PC-3 (cell line): ENCODE measurements at regions not wholly inside any gene's neighbourhood (a gene's known extent, or its start where the extent isn't known, plus 50 kb on each side); places are given as distances from the start of the nearest gene placed in this dataset.

Source experiments
- ATAC-seq: fragments of 200-7000 bp; cut with Tn5 transposase; 2 replicates; pipeline ENCODE4 v1.9.1; 2020; ENCODE audit warnings: mild to moderate bottlenecking, moderate library complexity
- BruUV-seq: library from RNA; stranded (reverse); fragments of 400-500 nt; replicated peaks from 2 replicates; lab custom pipeline; 2021; lab: Mats Ljungman, UMichigan
- CTCF ChIA-PET: fragments of 300-600 bp; sonication (Branson Sonifier 250); formaldehyde crosslinking; loops from one replicate; lab custom pipeline; 2022; ENCODE audit warnings: antibody characterized with exemption; lab: Charles Lee
- POLR2A ChIA-PET: fragments of 300-600 bp; sonication (Branson Sonifier 250); formaldehyde crosslinking; loops from one replicate; lab custom pipeline; 2022; ENCODE audit warnings: antibody characterized with exemption; ENCODE audit not compliant: unreplicated experiment; lab: Charles Lee
- DNase-seq: peaks from one replicate; pipeline ENCODE4 v3.0.0-alpha.2; 2015
- H2AFZ ChIP-seq: fragments of 300-600 bp; sonication (generic); 2 replicates; pipeline ENCODE4 v1.6.0; 2016; ENCODE audit warnings: antibody characterized with exemption, low read length
- H3F3A ChIP-seq: fragments of 300-600 bp; sonication (generic); one replicate; pipeline ENCODE4 v1.6.0; 2017; ENCODE audit warnings: antibody characterized with exemption, low read length, control low read depth, mild to moderate bottlenecking; ENCODE audit not compliant: unreplicated experiment
- H3K27ac ChIP-seq: fragments of 300-600 bp; sonication (generic); 2 replicates; pipeline ENCODE4 v1.5.1; 2016; ENCODE audit warnings: mild to moderate bottlenecking, low read length
- H3K27me3 ChIP-seq: fragments of 300-600 bp; sonication (generic); 2 replicates; pipeline ENCODE4 v1.6.1; 2016; ENCODE audit warnings: low read length, mixed read lengths
- H3K36me3 ChIP-seq: fragments of 300-600 bp; sonication (generic); 2 replicates; pipeline ENCODE4 v1.6.1; 2016; ENCODE audit warnings: low read depth, mixed run types, low read length, mixed read lengths
- H3K4me1 ChIP-seq: fragments of 300-600 bp; sonication (generic); 2 replicates; pipeline ENCODE4 v1.5.1; 2016; ENCODE audit warnings: low read length; ENCODE audit not compliant: insufficient read depth
- H3K4me2 ChIP-seq: fragments of 300-600 bp; sonication (generic); 2 replicates; pipeline ENCODE4 v1.6.0; 2016; ENCODE audit warnings: low read length
- H3K4me3 ChIP-seq: fragments of 300-600 bp; sonication (generic); 2 replicates; pipeline ENCODE4 v1.5.1; 2016; ENCODE audit warnings: mild to moderate bottlenecking, low read length, mixed read lengths
- H3K79me2 ChIP-seq: fragments of 300-600 bp; sonication (generic); 2 replicates; pipeline ENCODE4 v1.6.1; 2017; ENCODE audit warnings: low read length, mixed read lengths
- H3K9ac ChIP-seq: fragments of 300-600 bp; sonication (generic); 2 replicates; pipeline ENCODE4 v1.6.0; 2016; ENCODE audit warnings: mild to moderate bottlenecking, low read length
- H3K9me2 ChIP-seq: fragments of 300-600 bp; sonication (generic); replicated peaks from 2 replicates; pipeline ENCODE4 v1.6.1; 2016; ENCODE audit warnings: mixed run types, low read length, mixed read lengths
- H3K9me3 ChIP-seq: fragments of 300-600 bp; sonication (generic); 2 replicates; pipeline ENCODE4 v1.6.1; 2016; ENCODE audit warnings: low read length, mixed read lengths
- H4K20me1 ChIP-seq: fragments of 300-600 bp; sonication (generic); 2 replicates; pipeline ENCODE4 v1.6.1; 2016; ENCODE audit warnings: low read length, mixed read lengths
- EZH2 ChIP-seq: fragments of 300-600 bp; sonication (generic); IDR thresholded peaks from one replicate; pipeline ENCODE4 v1.6.1; 2017; ENCODE audit warnings: antibody characterized with exemption, mild to moderate bottlenecking, low read length; ENCODE audit not compliant: unreplicated experiment
- EZH2phosphoT487 ChIP-seq: fragments of 300-600 bp; sonication (generic); IDR thresholded peaks from 2 replicates; pipeline ENCODE4 v1.6.1; 2018; ENCODE audit warnings: mild to moderate bottlenecking, antibody characterized with exemption, low read length, borderline replicate concordance
- intact Hi-C: fragments of 100-400 bp; cut with micrococcal nuclease; formaldehyde crosslinking; loops from 2 replicates; pipeline ENCODE4 v1.9.0; 2023
- TF ChIP-seq, protein P1 (sequence below): fragments of 300-600 bp; sonication (generic); conservative IDR thresholded peaks from 2 replicates; pipeline ENCODE4 v1.5.1; 2017; ENCODE audit warnings: antibody characterized with exemption, low read depth, mild to moderate bottlenecking, low read length

DNA sequence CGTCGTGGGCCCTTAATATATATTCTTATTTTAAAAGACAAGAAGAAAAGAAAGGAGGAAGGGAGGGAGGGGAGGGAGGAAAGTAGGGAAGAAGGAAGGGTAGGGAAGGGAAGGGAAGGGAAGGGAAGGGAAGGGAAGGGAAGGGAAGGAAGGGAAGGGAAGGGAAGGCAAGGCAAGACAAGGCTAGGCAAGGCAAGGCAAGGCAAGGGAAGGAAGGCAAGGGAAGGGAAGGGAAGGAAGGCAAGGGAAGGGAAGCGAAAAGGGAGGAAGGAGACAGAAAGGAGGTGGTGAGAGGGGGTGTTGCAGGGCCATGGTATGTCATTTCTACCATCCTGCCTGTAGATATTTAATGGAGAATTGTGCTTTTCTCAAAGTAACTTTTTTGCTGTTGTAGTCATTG is 83.9 kb upstream of the BTBD3 start:
- TF ChIP-seq EZH2: no peak
- no peak for TF ChIP-seq EZH2phosphoT487
- TF ChIP-seq, protein P1, sequence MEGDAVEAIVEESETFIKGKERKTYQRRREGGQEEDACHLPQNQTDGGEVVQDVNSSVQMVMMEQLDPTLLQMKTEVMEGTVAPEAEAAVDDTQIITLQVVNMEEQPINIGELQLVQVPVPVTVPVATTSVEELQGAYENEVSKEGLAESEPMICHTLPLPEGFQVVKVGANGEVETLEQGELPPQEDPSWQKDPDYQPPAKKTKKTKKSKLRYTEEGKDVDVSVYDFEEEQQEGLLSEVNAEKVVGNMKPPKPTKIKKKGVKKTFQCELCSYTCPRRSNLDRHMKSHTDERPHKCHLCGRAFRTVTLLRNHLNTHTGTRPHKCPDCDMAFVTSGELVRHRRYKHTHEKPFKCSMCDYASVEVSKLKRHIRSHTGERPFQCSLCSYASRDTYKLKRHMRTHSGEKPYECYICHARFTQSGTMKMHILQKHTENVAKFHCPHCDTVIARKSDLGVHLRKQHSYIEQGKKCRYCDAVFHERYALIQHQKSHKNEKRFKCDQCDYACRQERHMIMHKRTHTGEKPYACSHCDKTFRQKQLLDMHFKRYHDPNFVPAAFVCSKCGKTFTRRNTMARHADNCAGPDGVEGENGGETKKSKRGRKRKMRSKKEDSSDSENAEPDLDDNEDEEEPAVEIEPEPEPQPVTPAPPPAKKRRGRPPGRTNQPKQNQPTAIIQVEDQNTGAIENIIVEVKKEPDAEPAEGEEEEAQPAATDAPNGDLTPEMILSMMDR: no peak
- POLR2A ChIA-PET: no interaction called here
- no peak overlapping the region for H3K4me3 ChIP-seq
- H3K9ac ChIP-seq: no peak overlapping the region
- H3K4me1 ChIP-seq: no peaks in the 10 kb centered on the region
- H3F3A ChIP-seq: no peaks in the 10 kb centered on the region
- no peaks in the 10 kb centered on the region for H3K79me2 ChIP-seq
- H3K9me3 ChIP-seq: no peaks in the 10 kb centered on the region
- no peaks in the 10 kb centered on the region for H4K20me1 ChIP-seq
- no peak overlapping the region for H2AFZ ChIP-seq
- CTCF ChIA-PET: no interaction called here
- no peak overlapping the region for H3K27ac ChIP-seq
- no peaks in the 10 kb centered on the region for H3K36me3 ChIP-seq
- intact Hi-C loops: no loop called here
- no peak overlapping the region for H3K4me2 ChIP-seq
- no peaks in the 10 kb centered on the region for H3K27me3 ChIP-seq
- no peaks in the 10 kb centered on the region for H3K9me2 ChIP-seq
- DNase-seq (no peak), ATAC-seq (no peak)
- no TSS peak for BruUV-seq

DNA sequence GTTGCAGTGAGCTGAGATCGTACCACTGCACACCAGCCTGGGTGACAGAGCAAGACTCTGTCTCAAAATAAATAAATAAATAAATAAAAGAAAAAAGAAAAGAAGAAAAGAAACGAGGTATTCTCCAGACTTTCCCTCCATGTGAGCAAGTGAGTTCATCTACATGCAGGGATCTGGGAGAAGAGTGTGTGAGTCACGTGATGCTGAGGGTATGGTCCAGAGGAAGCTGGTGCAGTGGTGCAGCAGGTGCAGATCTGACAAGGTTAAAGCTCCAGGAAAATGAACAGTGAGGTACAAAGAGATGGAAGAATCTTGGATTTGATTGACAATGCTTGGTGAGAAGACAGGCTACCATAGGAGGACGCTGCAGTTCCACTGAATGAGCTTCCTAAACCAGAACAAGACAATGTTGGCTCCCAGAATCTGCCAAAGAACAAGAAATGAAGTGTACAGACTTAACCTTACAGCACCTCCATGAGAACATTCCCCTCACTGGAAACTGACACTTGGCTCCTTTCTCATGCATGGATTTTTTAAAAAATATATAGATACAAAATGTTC is 79.5 kb upstream of the BTBD3 start:
- Histone ChIP-seq H3K4me1 (no peaks in the 10 kb centered on the region), H3K9me2 (no peaks in the 10 kb centered on the region), H3K4me3 (no peak overlapping the region), H3K27me3 (no peaks in the 10 kb centered on the region), H3F3A (no peaks in the 10 kb centered on the region), H2AFZ (no peak overlapping the region), H3K9ac (no peak overlapping the region), H3K36me3 (no peaks in the 10 kb centered on the region), H3K27ac (no peak overlapping the region), H4K20me1 (no peaks in the 10 kb centered on the region), H3K4me2 (no peak overlapping the region), H3K79me2 (no peaks in the 10 kb centered on the region), H3K9me3 (no peaks in the 10 kb centered on the region)
- ChIA-PET POLR2A (no interaction called here), CTCF (interaction anchor here (0.7 kb wide), 1 partner anchor 10 kb away, joined by 3 read pairs; no protein-coding TSS in a partner anchor)
- TF ChIP-seq, protein P1: 0 out of 2 replicates have a peak, but pooled peaks have one; percentile 22
- TF ChIP-seq EZH2phosphoT487: no peak
- no TSS peak for BruUV-seq
- DNase-seq (no peak), ATAC-seq (no peak)
- intact Hi-C loops: no loop called here

DNA sequence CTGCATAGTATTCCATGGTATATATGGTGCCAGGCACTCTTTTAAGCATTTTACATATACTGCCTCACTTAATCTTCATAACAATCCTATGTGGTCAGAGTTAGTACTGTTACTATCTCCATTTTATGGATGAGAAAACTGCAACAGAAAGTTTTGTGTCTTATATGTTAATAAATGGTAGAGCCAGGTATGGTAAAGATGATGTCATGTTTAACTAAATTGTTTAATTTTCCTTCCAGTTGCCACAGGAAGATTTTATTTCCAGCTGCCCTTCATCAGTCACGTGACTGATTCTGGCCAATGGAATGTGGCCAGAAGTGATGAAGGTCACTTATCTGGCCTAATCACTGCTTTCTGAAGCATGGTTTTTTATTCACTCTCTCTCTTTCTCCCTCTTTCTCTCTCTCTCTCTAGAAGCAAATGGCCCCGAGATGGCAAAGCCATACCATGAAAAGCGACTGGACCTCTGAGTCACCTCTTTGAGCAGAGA is 75.7 kb upstream of the BTBD3 start:
- no peak for ATAC-seq

More for the DNA sequence above, 75.7 kb upstream of the BTBD3 start:
- Histone ChIP-seq H3K27ac (no peak overlapping the region), H3K4me1 (no peaks in the 10 kb centered on the region), H3K27me3 (no peaks in the 10 kb centered on the region), H4K20me1 (no peaks in the 10 kb centered on the region), H3K36me3 (no peaks in the 10 kb centered on the region), H3K9ac (no peak overlapping the region), H3K9me2 (no peaks in the 10 kb centered on the region), H3F3A (no peaks in the 10 kb centered on the region), H3K9me3 (no peaks in the 10 kb centered on the region), H3K4me2 (no peak overlapping the region), H3K79me2 (no peaks in the 10 kb centered on the region), H2AFZ (no peak overlapping the region), H3K4me3 (no peak overlapping the region)
- no peak for DNase-seq
- POLR2A ChIA-PET: no interaction called here
- no TSS peak for BruUV-seq
- no peak for TF ChIP-seq EZH2phosphoT487
- no peak for TF ChIP-seq EZH2
- TF ChIP-seq, protein P1: no peak
- CTCF ChIA-PET: no interaction called here
- intact Hi-C loops: no loop called here
